ENCODE measurements at regions not wholly inside any gene's neighbourhood (a gene's known extent, or its start where the extent isn't known, plus 50 kb on each side); places are given as distances from the start of the nearest gene placed in this dataset.

GRCh38 chr5:74286734-74287695, 353.5 kb downstream of the ENC1 start:
- TF ChIP-seq CTCF (IDR thresholded peaks at IDR 0.05; ENCODE audit: insufficient read depth, low read length, severe bottlenecking), result no peak
- FAIRE-seq (no peak), DNase-seq (ENCODE audit: low read depth) (no peak)
- Histone ChIP-seq H3K36me3 (ENCODE audit: control insufficient read depth, insufficient read depth, low read length) (no peaks in the 10 kb centered on the region), H3K27me3 (ENCODE audit: control insufficient read depth, insufficient read depth, low read length) (no peaks in the 10 kb centered on the region), H3K4me3 (ENCODE audit: low read depth, low read length) (no peak overlapping the region)

GRCh38 chr5:74285675-74286280, 354.8 kb downstream of the ENC1 start:
- no peaks in the 10 kb centered on the region for H3K27me3 ChIP-seq (ENCODE audit: control insufficient read depth, insufficient read depth, low read length)
- no peaks in the 10 kb centered on the region for H3K36me3 ChIP-seq (ENCODE audit: control insufficient read depth, insufficient read depth, low read length)
- H3K4me3 ChIP-seq (ENCODE audit: low read depth, low read length), result no peak overlapping the region
- FAIRE-seq, result no peak
- no peak for DNase-seq (ENCODE audit: low read depth)
- no peak for TF ChIP-seq CTCF (IDR thresholded peaks at IDR 0.05; ENCODE audit: insufficient read depth, low read length, severe bottlenecking)

- Histone ChIP-seq H3K36me3 (ENCODE audit: control insufficient read depth, insufficient read depth, low read length) (no peaks in the 10 kb centered on the region), H3K4me3 (ENCODE audit: low read depth, low read length) (no peak overlapping the region), H3K27me3 (ENCODE audit: control insufficient read depth, insufficient read depth, low read length) (no peaks in the 10 kb centered on the region)
- no peak for TF ChIP-seq CTCF (IDR thresholded peaks at IDR 0.05; ENCODE audit: insufficient read depth, low read length, severe bottlenecking)
- DNase-seq (ENCODE audit: low read depth) (no peak), FAIRE-seq (no peak)
Measured at GRCh38 chr5:74282490-74282889, 358.0 kb downstream of the ENC1 start.

GRCh38 chr5:74281166-74281565, 359.4 kb downstream of the ENC1 start:
- no peaks in the 10 kb centered on the region for H3K36me3 ChIP-seq (ENCODE audit: control insufficient read depth, insufficient read depth, low read length)
- no peaks in the 10 kb centered on the region for H3K27me3 ChIP-seq (ENCODE audit: control insufficient read depth, insufficient read depth, low read length)
- DNase-seq (ENCODE audit: low read depth), result no peak
- FAIRE-seq, result no peak
- H3K4me3 ChIP-seq (ENCODE audit: low read depth, low read length), result no peak overlapping the region
- no peak for TF ChIP-seq CTCF (IDR thresholded peaks at IDR 0.05; ENCODE audit: insufficient read depth, low read length, severe bottlenecking)

GRCh38 chr5:74280306-74280705, 360.2 kb downstream of the ENC1 start:
- TF ChIP-seq CTCF (IDR thresholded peaks at IDR 0.05; ENCODE audit: insufficient read depth, low read length, severe bottlenecking), result no peak
- peak; percentile 55 for FAIRE-seq
- H3K27me3 ChIP-seq (ENCODE audit: control insufficient read depth, insufficient read depth, low read length), result no peaks in the 10 kb centered on the region
- H3K36me3 ChIP-seq (ENCODE audit: control insufficient read depth, insufficient read depth, low read length), result no peaks in the 10 kb centered on the region
- no peak for DNase-seq (ENCODE audit: low read depth)
- H3K4me3 ChIP-seq (ENCODE audit: low read depth, low read length), result no peak overlapping the region

Data from bronchial epithelial cell (primary cell).